Stomach (tissue), 8 donors: ENCODE measurements at regions not wholly inside any gene's neighbourhood (a gene's known extent, or its start where the extent isn't known, plus 50 kb on each side); places are given as distances from the start of the nearest gene placed in this dataset.

Experiments used
- DNase-seq, 2 donors: peaks; one replicate each; pipeline versions ENCODE4 v3.0.0 to v3.0.0-alpha.2; 2013 to 2019
- H3K27ac ChIP-seq, 5 donors: fragments of 200-600 bp in 4 of 5; sonication (generic) in 4 of 5; one replicate each; pipeline ENCODE4 v1.5.1; 2013 to 2019; ENCODE audit warnings: mild to moderate bottlenecking in 1 of 5, moderate library complexity in 1 of 5
- H3K27me3 ChIP-seq, 3 donors: fragments of 200-600 bp; sonication (generic); one replicate each; pipeline ENCODE4 v1.5.1; 2017 to 2019; ENCODE audit warnings: mixed run types in 1 of 3
- H3K36me3 ChIP-seq, 4 donors: fragments of 200-600 bp; sonication (generic); 1 replicate in 3 of 4; 2 replicates in 1 of 4; pipeline ENCODE4 v1.5.1; 2016 to 2019
- H3K4me1 ChIP-seq, 4 donors: fragments of 200-600 bp; sonication (generic); one replicate each; pipeline ENCODE4 v1.5.1; 2016 to 2019
- H3K4me3 ChIP-seq, 4 donors: fragments of 200-600 bp; sonication (generic) in 3 of 4; one replicate each; pipeline ENCODE4 v1.5.1; 2016 to 2019; ENCODE audit warnings: mild to moderate bottlenecking in 1 of 4
- H3K9me3 ChIP-seq, 4 donors: fragments of 200-600 bp; sonication (generic); one replicate each; pipeline ENCODE4 v1.5.1; 2016 to 2019
- CTCF ChIP-seq, 7 experiments: fragments of 450-650 bp in 4 of 7; fragments of 200-600 bp in 3 of 7; sonication (generic) in 3 of 7; IDR thresholded peaks; one replicate each; pipeline ENCODE4 v1.5.1; 2016 to 2019; ENCODE audit warnings: antibody characterized with exemption in 7 of 7, control low read depth in 2 of 7, mild to moderate bottlenecking in 1 of 7
- EP300 ChIP-seq: sonication (generic); formaldehyde crosslinking; IDR thresholded peaks from one replicate; pipeline ENCODE4 v1.6.1; 2017; ENCODE audit warnings: antibody characterized with exemption
- POLR2A ChIP-seq, 4 donors: fragments of 450-650 bp; IDR thresholded peaks; one replicate each; pipeline ENCODE4 v1.6.1; 2016; ENCODE audit warnings: antibody characterized with exemption in 4 of 4, control low read depth in 2 of 4, mild to moderate bottlenecking in 1 of 4, moderate library complexity in 1 of 4
- POLR2AphosphoS5 ChIP-seq, 3 donors: sonication (generic); formaldehyde crosslinking; IDR thresholded peaks; one replicate each; pipeline ENCODE4 v1.6.1; 2016; ENCODE audit warnings: antibody characterized with exemption in 3 of 3
- WGBS, 5 donors: extraction: QIAGEN DNeasy Blood & Tissue Kit in 3 of 5; methylation state at CpG; one replicate each; pipeline versions ENCODE4 v1.1.5 to v1.1.7; 2013 to 2018; 5-methylcytosine and 5-hydroxymethylcytosine counted together
- intact Hi-C: fragments of 100-400 bp; cut with DNase I; formaldehyde crosslinking; loops from one replicate; pipeline ENCODE4 v1.15.1; 2023; ENCODE audit warnings: low total_unique reads
- donor health status: healthy with polysubstance abuse.
- donor health status: Bipolar disorder and iron deficiency.
- donor health status: healthy.

GRCh38 chr6:66961191-66961590, 1254.2 kb upstream of the EYS start:
- TF ChIP-seq CTCF (IDR thresholded peaks at IDR 0.05) (no peak), EP300 (no peak), POLR2A (IDR thresholded peaks at IDR 0.05) (no peak), POLR2AphosphoS5 (IDR thresholded peaks at IDR 0.05) (no peak)
- intact Hi-C loops = no loop called here
- no peak overlapping the region for H3K4me3 ChIP-seq
- H3K27ac ChIP-seq = no peak overlapping the region
- H3K27me3 ChIP-seq = no peaks in the 10 kb centered on the region
- H3K9me3 ChIP-seq = peaks cover 0 to 6% (median 0%) of the 10 kb centered on the region in 4 donors
- H3K4me1 ChIP-seq = no peaks in the 10 kb centered on the region
- no peaks in the 10 kb centered on the region for H3K36me3 ChIP-seq
- no peak for DNase-seq

GRCh38 chr6:66949191-66949661, 1242.2 kb upstream of the EYS start:
- DNase-seq = no peak
- WGBS, 5 donors = 92 to 96% (median 95%) methylated on average over 24 to 32 of the region's 32 CpGs; no CpG with 5 or more reads in 1 of the 5 donors
- no peak overlapping the region for H3K27ac ChIP-seq
- H3K4me1 ChIP-seq = no peaks in the 10 kb centered on the region
- peaks cover 0 to 17% (median 6%) of the 10 kb centered on the region in 4 donors for H3K9me3 ChIP-seq
- intact Hi-C loops = no loop called here
- H3K36me3 ChIP-seq = no peaks in the 10 kb centered on the region
- H3K27me3 ChIP-seq = no peaks in the 10 kb centered on the region
- no peak overlapping the region for H3K4me3 ChIP-seq
- TF ChIP-seq POLR2A (IDR thresholded peaks at IDR 0.05) = no peak
- no peak for TF ChIP-seq CTCF (IDR thresholded peaks at IDR 0.05)
- no peak for TF ChIP-seq POLR2AphosphoS5 (IDR thresholded peaks at IDR 0.05)
- no peak for TF ChIP-seq EP300

GRCh38 chr6:66948106-66948505, 1241.1 kb upstream of the EYS start:
- Histone ChIP-seq H3K36me3 (no peaks in the 10 kb centered on the region), H3K4me3 (no peak overlapping the region), H3K27me3 (no peaks in the 10 kb centered on the region), H3K4me1 (no peaks in the 10 kb centered on the region), H3K9me3 (peaks cover 0 to 17% (median 6%) of the 10 kb centered on the region in 4 donors), H3K27ac (no peak overlapping the region)
- intact Hi-C loops = no loop called here
- 0 to 80% (median 49%) methylated on average over 2 of the region's 2 CpGs for WGBS, 5 donors
- no peak for TF ChIP-seq EP300
- no peak for TF ChIP-seq POLR2A (IDR thresholded peaks at IDR 0.05)
- TF ChIP-seq CTCF (IDR thresholded peaks at IDR 0.05) = no peak
- TF ChIP-seq POLR2AphosphoS5 (IDR thresholded peaks at IDR 0.05) = no peak
- DNase-seq = no peak

- H3K9me3 ChIP-seq = peaks cover 0 to 22% (median 7%) of the 10 kb centered on the region in 4 donors
- peak in 1 of 2 donors; percentile 4 for DNase-seq
- intact Hi-C loops = no loop called here
- H3K36me3 ChIP-seq = no peaks in the 10 kb centered on the region
- 66 to 89% (median 88%) methylated on average over 2 of the region's 2 CpGs for WGBS, 5 donors
- H3K27me3 ChIP-seq = no peaks in the 10 kb centered on the region
- TF ChIP-seq CTCF (IDR thresholded peaks at IDR 0.05) (no peak), POLR2AphosphoS5 (IDR thresholded peaks at IDR 0.05) (no peak), POLR2A (IDR thresholded peaks at IDR 0.05) (no peak), EP300 (no peak)
- no peaks in the 10 kb centered on the region for H3K4me1 ChIP-seq
- H3K27ac ChIP-seq = no peak overlapping the region
- no peak overlapping the region for H3K4me3 ChIP-seq
Observed at GRCh38 chr6:66940003-66940402, 1233.0 kb upstream of the EYS start.
